Osteocyte (in vitro differentiated cells): ENCODE measurements at regions not wholly inside any gene's neighbourhood (a gene's known extent, or its start where the extent isn't known, plus 50 kb on each side); places are given as distances from the start of the nearest gene placed in this dataset.

Experiments
- DNase-seq: peaks from one replicate; pipeline ENCODE4 v3.0.0; 2021; ENCODE audit warnings: mixed read lengths; ENCODE audit not compliant: unreplicated experiment; ENCODE audit errors: extremely low spot score
- H3K27ac Mint-ChIP-seq: one replicate; pipeline ENCODE4 v1.8.0; 2021; ENCODE audit warnings: mild to moderate bottlenecking, mixed read lengths; ENCODE audit not compliant: unreplicated experiment
- H3K27me3 Mint-ChIP-seq: one replicate; pipeline ENCODE4 v1.8.0; 2021; ENCODE audit warnings: mixed read lengths; ENCODE audit not compliant: unreplicated experiment
- H3K36me3 Mint-ChIP-seq: one replicate; pipeline ENCODE4 v1.8.0; 2021; ENCODE audit warnings: mixed read lengths; ENCODE audit not compliant: unreplicated experiment
- H3K4me1 Mint-ChIP-seq: one replicate; pipeline ENCODE4 v1.8.0; 2021; ENCODE audit warnings: mixed read lengths; ENCODE audit not compliant: unreplicated experiment
- H3K4me3 Mint-ChIP-seq: one replicate; pipeline ENCODE4 v1.8.0; 2021; ENCODE audit warnings: mild to moderate bottlenecking, moderate library complexity, mixed read lengths; ENCODE audit not compliant: unreplicated experiment
- H3K9me3 Mint-ChIP-seq: one replicate; pipeline ENCODE4 v1.8.0; 2021; ENCODE audit warnings: mixed read lengths; ENCODE audit not compliant: unreplicated experiment
- TF ChIP-seq, protein P1 (sequence below): fragments of 200-600 bp; sonication (generic); IDR thresholded peaks from 2 replicates; pipeline ENCODE4 v1.5.0; 2021; ENCODE audit warnings: antibody characterized with exemption, mild to moderate bottlenecking, moderate library complexity

DNA sequence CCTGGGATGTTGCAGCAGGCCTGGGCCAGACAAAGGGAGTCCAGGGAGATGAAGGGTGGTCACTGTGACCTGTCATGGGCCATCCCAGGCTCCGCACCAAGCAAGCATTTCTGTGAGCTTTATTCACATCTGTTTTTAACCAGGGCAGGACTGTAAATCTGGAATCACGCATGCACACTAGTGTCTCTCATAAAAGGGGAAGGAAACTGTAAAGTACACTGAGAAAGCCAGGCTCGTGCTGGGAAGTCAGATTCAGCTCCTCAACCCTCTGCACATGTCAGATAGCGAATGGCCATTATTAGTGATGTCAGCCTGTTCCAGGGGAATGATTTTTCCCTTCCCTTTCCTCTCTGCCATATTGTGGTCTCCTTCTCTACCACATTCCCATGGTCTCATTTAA, 818.6 kb upstream of the RAB6C start:
- Mint-ChIP-seq H3K9me3 (no peaks in the 10 kb centered on the region), H3K27me3 (no peaks in the 10 kb centered on the region), H3K27ac (no peak overlapping the region), H3K36me3 (no peaks in the 10 kb centered on the region), H3K4me1 (no peaks in the 10 kb centered on the region), H3K4me3 (no peak overlapping the region)
- TF ChIP-seq, protein P1, sequence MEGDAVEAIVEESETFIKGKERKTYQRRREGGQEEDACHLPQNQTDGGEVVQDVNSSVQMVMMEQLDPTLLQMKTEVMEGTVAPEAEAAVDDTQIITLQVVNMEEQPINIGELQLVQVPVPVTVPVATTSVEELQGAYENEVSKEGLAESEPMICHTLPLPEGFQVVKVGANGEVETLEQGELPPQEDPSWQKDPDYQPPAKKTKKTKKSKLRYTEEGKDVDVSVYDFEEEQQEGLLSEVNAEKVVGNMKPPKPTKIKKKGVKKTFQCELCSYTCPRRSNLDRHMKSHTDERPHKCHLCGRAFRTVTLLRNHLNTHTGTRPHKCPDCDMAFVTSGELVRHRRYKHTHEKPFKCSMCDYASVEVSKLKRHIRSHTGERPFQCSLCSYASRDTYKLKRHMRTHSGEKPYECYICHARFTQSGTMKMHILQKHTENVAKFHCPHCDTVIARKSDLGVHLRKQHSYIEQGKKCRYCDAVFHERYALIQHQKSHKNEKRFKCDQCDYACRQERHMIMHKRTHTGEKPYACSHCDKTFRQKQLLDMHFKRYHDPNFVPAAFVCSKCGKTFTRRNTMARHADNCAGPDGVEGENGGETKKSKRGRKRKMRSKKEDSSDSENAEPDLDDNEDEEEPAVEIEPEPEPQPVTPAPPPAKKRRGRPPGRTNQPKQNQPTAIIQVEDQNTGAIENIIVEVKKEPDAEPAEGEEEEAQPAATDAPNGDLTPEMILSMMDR: no peak
- no peak for DNase-seq

DNA sequence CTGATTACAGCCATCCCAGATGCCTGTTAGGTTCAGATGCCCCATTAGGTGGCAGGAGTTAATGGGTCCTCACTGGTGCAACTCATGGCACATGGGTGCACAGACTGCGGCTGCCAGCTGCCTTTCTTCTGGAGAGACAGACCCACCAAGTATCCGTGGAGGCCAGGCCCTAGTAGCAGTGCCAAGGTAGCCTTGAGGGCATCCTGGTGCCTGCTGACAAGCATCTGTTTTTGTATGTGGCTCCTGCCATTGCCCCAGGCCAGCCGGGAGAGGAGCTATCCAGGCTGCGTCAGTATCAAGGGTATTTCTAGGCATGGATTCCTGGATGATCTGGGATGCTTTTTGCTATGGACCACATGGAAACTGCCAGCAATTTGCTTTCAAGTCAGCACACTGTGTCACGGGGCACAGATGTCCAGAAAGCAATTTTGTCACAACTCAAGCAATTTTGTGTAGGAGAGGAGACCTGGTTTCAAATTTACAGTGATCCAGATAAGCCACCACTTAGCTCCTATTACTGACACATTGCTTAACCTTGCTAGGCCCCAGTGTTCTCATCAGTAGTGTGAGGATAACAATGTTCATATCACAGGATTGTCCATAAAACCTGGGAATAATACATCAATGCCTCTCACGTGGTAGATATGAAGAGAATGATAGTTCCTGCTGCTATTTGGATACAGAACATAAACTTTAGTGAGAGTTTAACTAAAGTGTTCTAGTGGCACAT, 815.1 kb upstream of the RAB6C start:
- H3K27me3 Mint-ChIP-seq: no peaks in the 10 kb centered on the region
- peaks cover 3% of the 10 kb centered on the region for H3K9me3 Mint-ChIP-seq
- no peaks in the 10 kb centered on the region for H3K36me3 Mint-ChIP-seq
- no peak for DNase-seq
- H3K4me1 Mint-ChIP-seq: no peaks in the 10 kb centered on the region
- TF ChIP-seq, protein P1: no peak
- no peak overlapping the region for H3K4me3 Mint-ChIP-seq
- no peak overlapping the region for H3K27ac Mint-ChIP-seq

DNA sequence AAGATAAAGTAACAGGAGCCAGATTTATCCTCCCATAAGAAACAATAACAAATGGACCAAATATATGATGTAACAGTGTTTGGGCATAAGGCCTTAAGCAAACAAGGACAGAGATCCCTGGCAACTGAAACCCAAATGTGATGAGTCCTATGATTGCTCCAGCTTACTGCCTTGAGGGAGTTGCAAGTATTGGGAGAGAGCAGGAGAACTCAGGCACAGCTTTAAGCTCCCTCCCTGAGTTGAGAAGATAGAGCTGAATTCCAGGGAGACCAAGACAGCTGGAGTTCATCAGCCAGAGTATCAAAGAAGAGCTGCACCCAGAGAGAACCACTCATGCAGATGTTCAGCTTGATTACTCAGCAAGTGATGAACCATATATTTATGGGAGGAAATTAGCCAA, 814.5 kb upstream of the RAB6C start:
- Mint-ChIP-seq H3K36me3 (no peaks in the 10 kb centered on the region), H3K4me1 (no peaks in the 10 kb centered on the region), H3K4me3 (no peak overlapping the region), H3K27ac (no peak overlapping the region), H3K9me3 (peaks cover 3% of the 10 kb centered on the region), H3K27me3 (no peaks in the 10 kb centered on the region)
- DNase-seq: no peak
- TF ChIP-seq, protein P1: no peak

DNA sequence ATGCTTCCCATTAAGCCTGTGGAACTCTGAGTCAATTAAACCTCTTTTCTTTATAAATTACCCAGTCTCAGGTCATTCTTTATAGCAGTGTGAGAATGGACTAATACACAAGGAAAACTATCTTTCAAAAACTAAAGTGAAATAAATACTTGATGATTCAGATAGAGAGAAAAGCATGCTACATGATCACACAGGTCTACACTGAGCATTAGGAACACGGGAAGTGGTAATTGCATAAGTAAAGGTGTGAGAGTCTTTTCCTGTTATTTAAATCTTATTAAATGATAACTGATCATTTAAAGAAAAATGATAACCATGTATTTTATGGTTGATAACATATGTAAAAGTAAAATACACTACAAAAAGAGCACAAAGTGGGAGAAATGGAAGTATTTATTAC, 812.0 kb upstream of the RAB6C start:
- H3K4me1 Mint-ChIP-seq: no peaks in the 10 kb centered on the region
- no peak overlapping the region for H3K4me3 Mint-ChIP-seq
- no peak for DNase-seq
- no peak overlapping the region for H3K27ac Mint-ChIP-seq
- no peaks in the 10 kb centered on the region for H3K36me3 Mint-ChIP-seq
- peaks cover 3% of the 10 kb centered on the region for H3K9me3 Mint-ChIP-seq
- TF ChIP-seq, protein P1: no peak
- no peaks in the 10 kb centered on the region for H3K27me3 Mint-ChIP-seq

DNA sequence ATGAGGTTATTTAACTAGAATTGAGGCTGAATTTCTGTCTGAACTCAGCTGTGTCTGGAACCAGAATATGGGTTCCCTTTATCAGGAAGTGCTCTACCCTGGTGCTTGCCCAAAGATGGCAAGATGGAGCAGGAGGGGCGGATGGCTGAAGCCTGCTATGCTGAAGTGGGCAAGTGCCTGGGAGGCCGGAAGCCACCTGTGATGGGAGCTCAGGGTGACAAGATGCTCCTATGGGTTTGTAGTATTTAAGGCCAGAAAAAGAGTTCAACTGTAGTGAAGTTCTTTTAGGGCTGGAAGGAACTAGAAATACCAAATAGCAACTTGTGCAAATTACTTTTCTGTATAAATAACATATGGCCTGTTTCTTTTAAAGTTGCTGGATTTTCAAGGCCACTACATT, 808.9 kb upstream of the RAB6C start:
- H3K4me1 Mint-ChIP-seq: no peaks in the 10 kb centered on the region
- peaks cover 3% of the 10 kb centered on the region for H3K9me3 Mint-ChIP-seq
- no peaks in the 10 kb centered on the region for H3K27me3 Mint-ChIP-seq
- H3K27ac Mint-ChIP-seq: no peak overlapping the region
- no peak overlapping the region for H3K4me3 Mint-ChIP-seq
- H3K36me3 Mint-ChIP-seq: no peaks in the 10 kb centered on the region
- no peak for DNase-seq
- TF ChIP-seq, protein P1: no peak
